A673 (cell line): ENCODE measurements at regions not wholly inside any gene's neighbourhood (a gene's known extent, or its start where the extent isn't known, plus 50 kb on each side); places are given as distances from the start of the nearest gene placed in this dataset.

Experiments used
- BruUV-seq: library from RNA; stranded (reverse); fragments of 400-500 nt; replicated peaks from 2 replicates; lab custom pipeline; 2021; lab: Mats Ljungman, UMichigan
- CTCF ChIA-PET: fragments of 300-600 bp; sonication (Branson Sonifier 250); formaldehyde crosslinking; loops from one replicate; lab custom pipeline; 2022; ENCODE audit warnings: antibody characterized with exemption; lab: Charles Lee
- POLR2A ChIA-PET: fragments of 300-600 bp; sonication (Branson Sonifier 250); formaldehyde crosslinking; loops from one replicate; lab custom pipeline; 2022; ENCODE audit warnings: antibody characterized with exemption; ENCODE audit not compliant: low non-redundant PET; lab: Charles Lee
- DNase-seq: peaks from one replicate; pipeline ENCODE4 v3.0.0-alpha.2; 2015; ENCODE audit warnings: low spot score
- H3K27ac ChIP-seq: fragments of 200-600 bp; sonication (generic); 2 replicates; pipeline ENCODE4 v1.5.1; 2016; ENCODE audit warnings: mixed run types, low read depth, mild to moderate bottlenecking, mixed read lengths, antibody characterized with exemption, low read length; ENCODE audit not compliant: poor library complexity, severe bottlenecking
- H3K27me3 ChIP-seq: fragments of 200-600 bp; sonication (generic); replicated peaks from 2 replicates; pipeline ENCODE4 v1.6.1; 2017; ENCODE audit warnings: mixed run types, low read depth, mild to moderate bottlenecking, mixed read lengths, antibody characterized with exemption, low read length; ENCODE audit not compliant: insufficient read depth, poor library complexity
- H3K36me3 ChIP-seq: fragments of 200-600 bp; sonication (generic); 2 replicates; pipeline ENCODE4 v1.6.1; 2016; ENCODE audit warnings: mixed run types, mild to moderate bottlenecking, mixed read lengths, antibody characterized with exemption, low read length; ENCODE audit not compliant: insufficient read depth, poor library complexity, severe bottlenecking
- H3K4me1 ChIP-seq: fragments of 200-600 bp; sonication (generic); 2 replicates; pipeline ENCODE4 v1.6.1; 2017; ENCODE audit warnings: mixed run types, mild to moderate bottlenecking, mixed read lengths, antibody characterized with exemption, low read length; ENCODE audit not compliant: insufficient read depth, poor library complexity, severe bottlenecking
- H3K4me3 ChIP-seq: fragments of 200-600 bp; sonication (generic); 2 replicates; pipeline ENCODE4 v1.5.1; 2016; ENCODE audit warnings: low read depth, mixed run types, mild to moderate bottlenecking, mixed read lengths, low read length; ENCODE audit not compliant: poor library complexity, severe bottlenecking
- H3K9me3 ChIP-seq: fragments of 200-600 bp; sonication (generic); 2 replicates; pipeline ENCODE4 v1.6.1; 2016; ENCODE audit warnings: mixed run types, low read depth, mild to moderate bottlenecking, mixed read lengths, antibody characterized with exemption, low read length; ENCODE audit not compliant: poor library complexity, severe bottlenecking
- EZH2 ChIP-seq: fragments of 200-600 bp; sonication (generic); IDR thresholded peaks from 2 replicates; pipeline ENCODE4 v1.6.1; 2017; ENCODE audit warnings: borderline replicate concordance, low read depth, mild to moderate bottlenecking, mixed read lengths, antibody characterized with exemption, low read length; ENCODE audit not compliant: poor library complexity, severe bottlenecking
- intact Hi-C: fragments of 100-400 bp; cut with micrococcal nuclease; formaldehyde crosslinking; loops from one replicate; pipeline ENCODE4 v1.10.0; 2022; ENCODE audit not compliant: unreplicated experiment
- TF ChIP-seq, protein P1 (sequence below): fragments of 300-800, 200-600 bp; sonication (generic); conservative IDR thresholded peaks from 2 replicates; pipeline ENCODE4 v1.5.1; 2017; ENCODE audit warnings: low read depth, mild to moderate bottlenecking, antibody characterized with exemption, low read length, moderate library complexity, mixed read lengths

- BruUV-seq, result no TSS peak
- no peak for DNase-seq
- H3K4me3 ChIP-seq, result no peak overlapping the region
- H3K27me3 ChIP-seq, result peaks cover 4% of the 10 kb centered on the region
- H3K4me1 ChIP-seq, result no peaks in the 10 kb centered on the region
- intact Hi-C loops, result no loop called here
- ChIA-PET CTCF (no interaction called here), POLR2A (no interaction called here)
- TF ChIP-seq, protein P1, sequence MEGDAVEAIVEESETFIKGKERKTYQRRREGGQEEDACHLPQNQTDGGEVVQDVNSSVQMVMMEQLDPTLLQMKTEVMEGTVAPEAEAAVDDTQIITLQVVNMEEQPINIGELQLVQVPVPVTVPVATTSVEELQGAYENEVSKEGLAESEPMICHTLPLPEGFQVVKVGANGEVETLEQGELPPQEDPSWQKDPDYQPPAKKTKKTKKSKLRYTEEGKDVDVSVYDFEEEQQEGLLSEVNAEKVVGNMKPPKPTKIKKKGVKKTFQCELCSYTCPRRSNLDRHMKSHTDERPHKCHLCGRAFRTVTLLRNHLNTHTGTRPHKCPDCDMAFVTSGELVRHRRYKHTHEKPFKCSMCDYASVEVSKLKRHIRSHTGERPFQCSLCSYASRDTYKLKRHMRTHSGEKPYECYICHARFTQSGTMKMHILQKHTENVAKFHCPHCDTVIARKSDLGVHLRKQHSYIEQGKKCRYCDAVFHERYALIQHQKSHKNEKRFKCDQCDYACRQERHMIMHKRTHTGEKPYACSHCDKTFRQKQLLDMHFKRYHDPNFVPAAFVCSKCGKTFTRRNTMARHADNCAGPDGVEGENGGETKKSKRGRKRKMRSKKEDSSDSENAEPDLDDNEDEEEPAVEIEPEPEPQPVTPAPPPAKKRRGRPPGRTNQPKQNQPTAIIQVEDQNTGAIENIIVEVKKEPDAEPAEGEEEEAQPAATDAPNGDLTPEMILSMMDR, result no peak
- no peak for TF ChIP-seq EZH2
- no peaks in the 10 kb centered on the region for H3K36me3 ChIP-seq
- no peak overlapping the region for H3K27ac ChIP-seq
- H3K9me3 ChIP-seq, result peaks cover 4% of the 10 kb centered on the region
Observed at GRCh38 chr1:115402753-115403184, 64.7 kb upstream of the NGF start.

- no TSS peak for BruUV-seq
- no peak for DNase-seq
Observed at GRCh38 chr1:115401676-115402075, 63.6 kb upstream of the NGF start.

DNA sequence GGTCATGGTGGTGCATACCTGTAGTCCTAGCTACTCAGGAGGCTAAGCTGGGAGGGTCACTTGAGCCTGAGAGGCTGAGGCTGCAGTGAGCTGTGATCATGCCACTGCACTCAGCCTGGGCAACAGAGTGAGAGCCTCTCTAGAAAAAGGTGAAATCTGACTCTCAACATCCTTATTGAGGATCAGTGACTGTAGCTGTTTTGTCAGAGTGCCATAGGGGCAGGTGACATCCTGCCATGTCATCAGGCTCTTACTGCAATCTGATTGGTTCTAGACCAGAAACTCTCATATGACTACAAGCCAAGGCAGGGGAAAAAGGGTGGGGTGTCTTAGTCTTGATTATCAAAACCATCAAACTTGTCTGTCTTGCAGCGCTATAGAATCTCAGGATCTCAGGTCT, 62.8 kb upstream of the NGF start:
- BruUV-seq, result no TSS peak
- H3K4me1 ChIP-seq, result no peaks in the 10 kb centered on the region
- intact Hi-C loops, result no loop called here
- peaks cover 4% of the 10 kb centered on the region for H3K27me3 ChIP-seq
- ChIA-PET POLR2A (no interaction called here), CTCF (no interaction called here)
- DNase-seq, result no peak
- no peaks in the 10 kb centered on the region for H3K9me3 ChIP-seq
- H3K4me3 ChIP-seq, result no peak overlapping the region
- TF ChIP-seq, protein P1, result no peak
- no peak for TF ChIP-seq EZH2
- H3K27ac ChIP-seq, result no peak overlapping the region
- H3K36me3 ChIP-seq, result no peaks in the 10 kb centered on the region

More at GRCh38 chr1:115401676-115402075, 63.6 kb upstream of the NGF start:
- no peaks in the 10 kb centered on the region for H3K36me3 ChIP-seq
- no peak overlapping the region for H3K27ac ChIP-seq
- no peak overlapping the region for H3K4me3 ChIP-seq
- intact Hi-C loops, result no loop called here
- POLR2A ChIA-PET, result no interaction called here
- TF ChIP-seq EZH2, result no peak
- TF ChIP-seq, protein P1, result no peak
- CTCF ChIA-PET, result no interaction called here
- H3K4me1 ChIP-seq, result no peaks in the 10 kb centered on the region
- H3K27me3 ChIP-seq, result peaks cover 4% of the 10 kb centered on the region
- H3K9me3 ChIP-seq, result peaks cover 4% of the 10 kb centered on the region
